Mesendoderm (in vitro differentiated cells): ENCODE measurements at regions not wholly inside any gene's neighbourhood (a gene's known extent, or its start where the extent isn't known, plus 50 kb on each side); places are given as distances from the start of the nearest gene placed in this dataset.

ENCODE experiments used
- DNase-seq: peaks from one replicate; pipeline ENCODE4 v3.0.0; 2013
- H2AK5ac ChIP-seq: 2 replicates; pipeline ENCODE4 v1.6.1; 2013; ENCODE audit warnings: low read length, inconsistent platforms
- H2BK120ac ChIP-seq: 2 replicates; pipeline ENCODE4 v1.6.1; 2013; ENCODE audit warnings: low read depth, mild to moderate bottlenecking, low read length, moderate library complexity, mixed read lengths
- H2BK15ac ChIP-seq: replicated peaks from 2 replicates; pipeline ENCODE4 v1.6.1; 2013; ENCODE audit warnings: low read depth, mild to moderate bottlenecking, moderate library complexity
- H2BK5ac ChIP-seq: 2 replicates; pipeline ENCODE4 v1.6.1; 2013; ENCODE audit warnings: low read length, inconsistent platforms
- H3K18ac ChIP-seq: 2 replicates; pipeline ENCODE4 v1.6.1; 2013; ENCODE audit warnings: mild to moderate bottlenecking, low read length, mixed read lengths
- H3K23ac ChIP-seq: one replicate; pipeline ENCODE4 v1.6.1; 2013; ENCODE audit warnings: low read length
- H3K27ac ChIP-seq: 2 replicates; pipeline ENCODE4 v1.5.1; 2013; ENCODE audit warnings: low read depth, mild to moderate bottlenecking, inconsistent platforms, low read length, moderate library complexity
- H3K27me3 ChIP-seq: 2 replicates; pipeline ENCODE4 v1.6.1; 2013; ENCODE audit warnings: low read length, control low read depth, mild to moderate bottlenecking, inconsistent platforms; ENCODE audit not compliant: insufficient read depth, poor library complexity
- H3K36me3 ChIP-seq: 2 replicates; pipeline ENCODE4 v1.6.1; 2013; ENCODE audit warnings: low read length, inconsistent platforms; ENCODE audit not compliant: control insufficient read depth, insufficient read depth
- H3K4ac ChIP-seq: one replicate; pipeline ENCODE4 v1.6.1; 2013; ENCODE audit warnings: low read depth, mild to moderate bottlenecking, low read length, moderate library complexity
- H3K4me1 ChIP-seq: 2 replicates; pipeline ENCODE4 v1.6.1; 2013; ENCODE audit warnings: low read depth, low read length, inconsistent platforms; ENCODE audit not compliant: control insufficient read depth
- H3K4me2 ChIP-seq: 2 replicates; pipeline ENCODE4 v1.6.1; 2013; ENCODE audit warnings: low read length
- H3K4me3 ChIP-seq: 2 replicates; pipeline ENCODE4 v1.5.1; 2013; ENCODE audit warnings: mild to moderate bottlenecking, low read length
- H3K56ac ChIP-seq: one replicate; pipeline ENCODE4 v1.6.1; 2013; ENCODE audit warnings: low read length
- H3K79me1 ChIP-seq: 2 replicates; pipeline ENCODE4 v1.6.1; 2013; ENCODE audit warnings: low read length, inconsistent platforms
- H3K79me2 ChIP-seq: 2 replicates; pipeline ENCODE4 v1.6.1; 2013; ENCODE audit warnings: mild to moderate bottlenecking, low read length; ENCODE audit not compliant: control insufficient read depth, insufficient read depth
- H3K9ac ChIP-seq: 2 replicates; pipeline ENCODE4 v1.6.1; 2013; ENCODE audit warnings: low read length, inconsistent platforms
- H4K5ac ChIP-seq: one replicate; pipeline ENCODE4 v1.6.1; 2013; ENCODE audit warnings: low read length
- H4K8ac ChIP-seq: one replicate; pipeline ENCODE4 v1.6.1; 2013; ENCODE audit warnings: low read depth, mild to moderate bottlenecking, control low read depth, low read length, moderate library complexity
- WGBS: extraction: QIAGEN DNeasy Blood & Tissue Kit; methylation state at CpG from one replicate; pipeline ENCODE4 v1.1.7; 2013; ENCODE audit warnings: low lambda C conversion rate, missing lambda C conversion rate; ENCODE audit not compliant: insufficient coverage; ENCODE audit errors: extremely low coverage; 5-methylcytosine and 5-hydroxymethylcytosine counted together

- Histone ChIP-seq H2BK5ac (no peak overlapping the region), H3K18ac (no peak overlapping the region), H2AK5ac (no peak overlapping the region), H4K5ac (no peak overlapping the region), H3K4me2 (no peak overlapping the region), H3K4me1 (no peaks in the 10 kb centered on the region), H3K4me3 (no peak overlapping the region), H3K56ac (no peak overlapping the region), H3K4ac (no peak overlapping the region), H3K36me3 (no peaks in the 10 kb centered on the region), H3K27me3 (no peaks in the 10 kb centered on the region), H3K79me1 (no peaks in the 10 kb centered on the region), H2BK15ac (no peak overlapping the region), H3K27ac (no peak overlapping the region), H3K9ac (no peak overlapping the region), H2BK120ac (no peak overlapping the region), H3K23ac (no peak overlapping the region), H3K79me2 (no peaks in the 10 kb centered on the region), H4K8ac (no peak overlapping the region)
- no CpG with 5 or more reads among the region's 9 CpGs for WGBS
- DNase-seq, result no peak
These were observed 52.6 kb upstream of the DCTD start for GRCh38 chr4:182969651-182970279.

DNA sequence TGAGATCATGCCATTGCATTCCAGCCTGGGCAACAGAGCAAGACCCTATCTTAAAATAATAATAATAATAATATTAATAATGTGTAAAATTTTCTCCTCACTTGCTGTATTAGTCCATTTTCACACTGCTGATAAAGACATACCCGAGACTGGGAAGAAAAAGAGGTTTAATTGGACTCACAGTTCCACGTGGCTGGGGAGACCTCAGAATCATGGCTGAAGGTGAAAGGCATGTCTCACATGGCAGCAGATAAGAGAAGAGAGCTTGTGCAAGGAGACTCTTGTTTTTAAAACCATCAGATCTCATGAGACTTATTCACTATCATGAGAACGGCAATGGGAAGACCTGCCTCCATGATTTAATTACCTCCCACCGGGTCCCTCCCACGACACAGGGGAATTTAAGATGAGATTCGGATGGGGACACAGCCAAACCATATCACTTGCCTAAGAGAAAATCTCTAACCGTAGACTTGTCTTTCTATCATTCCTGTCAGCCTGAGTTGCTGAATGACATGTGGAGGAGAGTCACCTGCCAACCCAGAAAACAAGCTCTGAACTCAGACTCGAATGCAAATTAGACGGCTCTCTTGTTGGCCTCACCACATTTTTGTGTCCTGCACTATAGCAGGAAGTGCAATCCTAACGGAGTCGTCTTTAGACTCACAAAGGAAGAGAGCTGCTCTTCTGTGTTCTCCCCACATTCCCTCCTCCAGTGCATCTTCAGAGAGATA lies 51.9 kb upstream of the DCTD start:
- H3K79me1 ChIP-seq, result no peaks in the 10 kb centered on the region
- H3K18ac ChIP-seq, result no peak overlapping the region
- H3K9ac ChIP-seq, result no peak overlapping the region
- no peak overlapping the region for H2BK120ac ChIP-seq
- H3K56ac ChIP-seq, result no peak overlapping the region
- no peak overlapping the region for H4K5ac ChIP-seq
- no peak overlapping the region for H2AK5ac ChIP-seq
- DNase-seq, result no peak
- H3K27me3 ChIP-seq, result no peaks in the 10 kb centered on the region
- no peak overlapping the region for H2BK15ac ChIP-seq
- H3K23ac ChIP-seq, result no peak overlapping the region
- H2BK5ac ChIP-seq, result no peak overlapping the region
- no peak overlapping the region for H3K4ac ChIP-seq
- H3K4me3 ChIP-seq, result no peak overlapping the region
- H3K4me1 ChIP-seq, result no peaks in the 10 kb centered on the region
- H3K27ac ChIP-seq, result no peak overlapping the region
- H3K4me2 ChIP-seq, result no peak overlapping the region
- WGBS, result no CpG with 5 or more reads among the region's 11 CpGs
- H3K36me3 ChIP-seq, result no peaks in the 10 kb centered on the region
- no peaks in the 10 kb centered on the region for H3K79me2 ChIP-seq
- H4K8ac ChIP-seq, result no peak overlapping the region

GRCh38 chr4:182967403-182967802 lies 50.2 kb upstream of the DCTD start:
- Histone ChIP-seq H3K4me1 (no peaks in the 10 kb centered on the region), H3K27ac (no peak overlapping the region)

More at GRCh38 chr4:182967403-182967802, 50.2 kb upstream of the DCTD start:
- Histone ChIP-seq H2BK120ac (no peak overlapping the region), H3K4me2 (no peak overlapping the region), H3K27me3 (no peaks in the 10 kb centered on the region), H4K5ac (no peak overlapping the region), H3K9ac (no peak overlapping the region), H2AK5ac (no peak overlapping the region), H3K18ac (no peak overlapping the region), H2BK5ac (no peak overlapping the region), H3K56ac (no peak overlapping the region), H3K23ac (no peak overlapping the region), H4K8ac (no peak overlapping the region), H3K4me3 (no peak overlapping the region), H2BK15ac (no peak overlapping the region), H3K4ac (no peak overlapping the region), H3K79me2 (no peaks in the 10 kb centered on the region), H3K36me3 (no peaks in the 10 kb centered on the region), H3K79me1 (no peaks in the 10 kb centered on the region)
- no peak for DNase-seq
